ENCODE measurements at regions not wholly inside any gene's neighbourhood (a gene's known extent, or its start where the extent isn't known, plus 50 kb on each side); places are given as distances from the start of the nearest gene placed in this dataset.

DNA sequence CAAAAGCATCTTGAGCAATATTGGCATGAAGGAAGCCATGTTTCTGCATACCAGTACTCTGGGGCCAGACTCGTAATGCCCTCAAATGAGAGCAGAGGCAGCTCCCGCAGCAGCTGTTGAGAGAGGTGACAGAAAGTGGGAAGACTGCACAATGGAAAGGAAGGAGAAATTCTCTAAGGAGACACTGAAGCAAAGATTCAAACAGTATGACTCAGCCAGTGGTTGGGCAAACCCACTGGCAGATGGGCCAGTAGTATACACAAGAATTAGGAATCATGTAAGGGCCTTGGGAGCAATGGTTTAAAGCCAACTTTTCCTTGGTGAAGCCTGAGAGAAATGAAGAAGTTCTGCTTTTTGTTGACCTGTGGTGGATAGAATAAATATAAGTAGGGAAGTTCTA, 2092.7 kb upstream of the PIK3C3 start:
- DNase-seq (no peak), ATAC-seq (replicated peaks) (no peak)
- no peaks in the 10 kb centered on the region for H3K4me1 Mint-ChIP-seq (ENCODE audit: low read depth in 2 of 2)
- H3K36me3 Mint-ChIP-seq (ENCODE audit: insufficient read depth), result no peaks in the 10 kb centered on the region
- H3K4me3 Mint-ChIP-seq, result no peak overlapping the region
- no peaks in the 10 kb centered on the region for H3K27me3 Mint-ChIP-seq
- H3K27ac Mint-ChIP-seq, result no peak overlapping the region
- peaks cover 0 to 14% of the 10 kb centered on the region in 2 donors for H3K9me3 Mint-ChIP-seq

DNA sequence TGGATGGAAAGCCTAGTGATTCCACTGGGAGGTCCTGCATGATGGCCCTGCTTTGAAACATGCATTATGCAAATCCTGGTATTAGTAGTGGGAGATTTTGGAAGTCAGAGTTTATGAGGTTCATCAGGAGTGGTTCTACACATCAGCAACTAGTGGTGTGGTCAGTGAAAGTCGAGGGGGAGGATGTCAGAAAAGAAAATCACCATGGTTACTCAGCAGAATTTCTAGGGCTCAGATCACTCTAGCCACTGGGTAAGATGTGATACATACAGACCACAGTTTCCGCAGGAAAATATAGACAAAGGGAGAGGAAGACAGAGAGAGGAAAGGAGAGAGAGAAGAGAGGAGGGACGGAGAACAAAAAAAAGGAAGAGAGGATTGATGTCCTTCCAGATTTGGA, 2100.7 kb upstream of the PIK3C3 start:
- peaks cover 8 to 10% of the 10 kb centered on the region in 2 donors for H3K9me3 Mint-ChIP-seq
- H3K27me3 Mint-ChIP-seq, result no peaks in the 10 kb centered on the region
- no peaks in the 10 kb centered on the region for H3K4me1 Mint-ChIP-seq (ENCODE audit: low read depth in 2 of 2)
- H3K36me3 Mint-ChIP-seq (ENCODE audit: insufficient read depth), result no peaks in the 10 kb centered on the region
- H3K4me3 Mint-ChIP-seq, result no peak overlapping the region
- H3K27ac Mint-ChIP-seq, result no peak overlapping the region
- no peak for DNase-seq
- no peak for ATAC-seq (replicated peaks)

DNA sequence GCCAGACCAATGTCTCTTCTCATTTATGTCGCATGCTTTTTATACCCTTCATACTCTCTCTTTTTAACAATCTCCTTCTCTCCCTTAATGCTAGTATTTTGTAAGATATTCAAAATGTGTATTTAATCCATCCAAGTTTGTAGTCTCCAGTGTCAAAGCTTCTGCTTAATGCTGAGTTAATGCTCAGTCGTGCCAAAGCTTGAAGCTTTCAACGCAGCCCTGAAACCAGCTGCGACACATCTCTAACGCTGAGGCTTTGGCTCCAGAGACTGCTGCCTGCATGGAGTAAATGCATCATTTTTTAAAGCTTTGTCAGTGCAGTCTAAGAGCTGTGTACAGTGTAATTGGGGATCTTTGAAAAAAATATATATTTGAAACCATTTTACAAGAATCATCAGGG, 2108.8 kb upstream of the PIK3C3 start:
- no peaks in the 10 kb centered on the region for H3K36me3 Mint-ChIP-seq (ENCODE audit: insufficient read depth)
- DNase-seq (no peak), ATAC-seq (replicated peaks) (no peak)
- no peaks in the 10 kb centered on the region for H3K4me1 Mint-ChIP-seq (ENCODE audit: low read depth in 2 of 2)
- H3K27ac Mint-ChIP-seq, result no peak overlapping the region
- H3K27me3 Mint-ChIP-seq, result peaks cover 0 to 7% of the 10 kb centered on the region in 2 donors
- H3K4me3 Mint-ChIP-seq, result no peak overlapping the region
- peaks cover 14% of the 10 kb centered on the region in 2 donors for H3K9me3 Mint-ChIP-seq

DNA sequence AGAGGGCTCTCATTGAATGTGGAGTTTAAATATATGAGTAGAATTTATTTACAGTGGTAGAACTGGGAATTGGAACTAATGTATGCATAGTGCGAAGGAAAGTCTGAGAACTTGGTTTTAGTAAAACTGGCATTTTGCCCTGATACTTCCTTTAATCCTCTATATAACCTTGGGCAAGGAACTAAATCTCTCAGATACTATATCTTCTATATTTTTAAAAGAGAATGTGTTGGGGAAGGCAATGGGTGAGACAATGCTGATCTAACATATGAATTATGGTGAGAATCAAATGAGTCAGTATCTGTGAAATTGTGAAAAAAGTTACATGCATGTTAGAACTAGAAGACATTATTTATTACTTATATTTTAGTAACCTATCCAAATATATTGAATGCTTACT, 2109.4 kb upstream of the PIK3C3 start:
- no peak overlapping the region for H3K27ac Mint-ChIP-seq
- peaks cover 14 to 16% of the 10 kb centered on the region in 2 donors for H3K9me3 Mint-ChIP-seq
- H3K27me3 Mint-ChIP-seq, result peaks cover 0 to 8% of the 10 kb centered on the region in 2 donors
- ATAC-seq (replicated peaks) (no peak), DNase-seq (no peak)
- no peaks in the 10 kb centered on the region for H3K4me1 Mint-ChIP-seq (ENCODE audit: low read depth in 2 of 2)
- H3K36me3 Mint-ChIP-seq (ENCODE audit: insufficient read depth), result no peaks in the 10 kb centered on the region
- no peak overlapping the region for H3K4me3 Mint-ChIP-seq

DNA sequence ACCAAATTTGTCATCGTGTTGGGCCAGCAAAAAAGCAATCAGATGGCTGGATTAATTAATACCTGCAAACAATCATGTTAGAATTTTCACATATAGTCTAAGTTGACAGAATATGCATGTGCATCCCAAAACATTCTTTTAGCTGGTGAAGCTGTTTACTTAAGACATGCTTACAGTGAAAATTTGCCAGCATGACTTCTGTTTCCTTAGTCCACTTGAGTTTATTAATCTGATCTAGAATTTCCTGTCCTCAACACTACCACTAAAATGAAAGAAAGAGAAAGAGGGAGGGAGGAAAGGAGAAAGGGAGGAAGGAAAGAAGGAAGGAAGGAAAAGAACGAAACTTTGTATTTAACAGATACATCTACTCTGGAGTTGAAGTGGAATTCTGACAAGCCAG, 2109.9 kb upstream of the PIK3C3 start:
- H3K4me1 Mint-ChIP-seq (ENCODE audit: low read depth in 2 of 2), result no peaks in the 10 kb centered on the region

DNA sequence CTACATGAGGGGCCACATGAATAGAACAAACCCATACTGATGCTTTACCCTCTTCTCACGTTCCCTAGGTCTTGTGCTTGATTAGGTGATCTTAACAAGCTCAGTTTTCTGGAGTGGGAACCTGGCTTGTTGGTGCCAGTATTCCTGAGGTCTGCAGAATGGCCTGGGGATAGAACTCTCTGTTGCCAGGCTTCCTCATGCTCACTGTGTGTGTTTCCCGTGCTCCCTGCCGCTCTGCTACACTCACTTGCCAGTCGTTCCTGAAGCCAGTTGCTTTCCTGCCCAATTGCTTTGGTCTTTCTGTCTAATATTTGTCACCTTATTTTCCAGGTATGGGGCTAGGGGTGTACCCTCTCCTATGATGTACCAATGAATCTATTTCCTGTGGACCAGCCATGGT, 2111.5 kb upstream of the PIK3C3 start:
- Mint-ChIP-seq H3K27ac (no peak overlapping the region), H3K27me3 (peaks cover 0 to 8% of the 10 kb centered on the region in 2 donors), H3K9me3 (peaks cover 16 to 18% of the 10 kb centered on the region in 2 donors), H3K4me1 (ENCODE audit: low read depth in 2 of 2) (no peaks in the 10 kb centered on the region), H3K36me3 (ENCODE audit: insufficient read depth) (no peaks in the 10 kb centered on the region), H3K4me3 (no peak overlapping the region)
- no peak for ATAC-seq (replicated peaks)
- DNase-seq, result no peak

More for the DNA sequence above, 2109.9 kb upstream of the PIK3C3 start:
- ATAC-seq (replicated peaks) (no peak), DNase-seq (no peak)
- H3K27ac Mint-ChIP-seq, result no peak overlapping the region
- no peak overlapping the region for H3K4me3 Mint-ChIP-seq
- peaks cover 0 to 8% of the 10 kb centered on the region in 2 donors for H3K27me3 Mint-ChIP-seq
- peaks cover 12 to 14% of the 10 kb centered on the region in 2 donors for H3K9me3 Mint-ChIP-seq
- no peaks in the 10 kb centered on the region for H3K36me3 Mint-ChIP-seq (ENCODE audit: insufficient read depth)

DNA sequence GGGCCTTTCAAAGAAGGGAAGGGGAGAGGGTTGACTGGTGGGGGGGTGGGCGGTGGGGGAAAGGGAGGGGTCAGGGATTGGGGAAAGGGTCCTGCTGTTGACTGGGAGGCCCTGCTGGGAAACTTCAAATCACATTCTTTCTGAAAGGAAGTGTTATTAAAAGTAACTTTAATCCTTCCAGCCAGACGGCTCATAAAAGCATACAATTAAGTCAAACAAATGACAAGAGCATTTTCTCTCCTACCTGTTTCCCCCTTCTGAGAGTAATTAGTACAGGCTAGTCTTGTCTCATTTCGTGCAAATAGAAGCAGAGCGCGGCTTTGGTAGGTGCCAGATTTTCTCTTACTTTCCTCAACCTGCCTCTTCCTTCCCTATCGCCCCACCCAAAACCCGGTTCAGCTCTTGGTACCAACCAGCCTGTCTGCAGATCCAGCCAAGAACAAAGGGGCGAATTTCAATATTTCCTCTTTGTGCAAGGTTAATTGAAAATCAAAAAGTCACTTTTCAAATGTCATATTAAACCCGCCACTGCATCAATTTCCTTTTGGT, 2112.6 kb upstream of the PIK3C3 start:
- ATAC-seq (replicated peaks) (no peak), DNase-seq (no peak)
- Mint-ChIP-seq H3K4me1 (ENCODE audit: low read depth in 2 of 2) (no peaks in the 10 kb centered on the region), H3K36me3 (ENCODE audit: insufficient read depth) (no peaks in the 10 kb centered on the region), H3K4me3 (no peak overlapping the region), H3K27me3 (peaks cover 0 to 8% of the 10 kb centered on the region in 2 donors), H3K27ac (no peak overlapping the region), H3K9me3 (peaks cover 16 to 19% of the 10 kb centered on the region in 2 donors)

DNA sequence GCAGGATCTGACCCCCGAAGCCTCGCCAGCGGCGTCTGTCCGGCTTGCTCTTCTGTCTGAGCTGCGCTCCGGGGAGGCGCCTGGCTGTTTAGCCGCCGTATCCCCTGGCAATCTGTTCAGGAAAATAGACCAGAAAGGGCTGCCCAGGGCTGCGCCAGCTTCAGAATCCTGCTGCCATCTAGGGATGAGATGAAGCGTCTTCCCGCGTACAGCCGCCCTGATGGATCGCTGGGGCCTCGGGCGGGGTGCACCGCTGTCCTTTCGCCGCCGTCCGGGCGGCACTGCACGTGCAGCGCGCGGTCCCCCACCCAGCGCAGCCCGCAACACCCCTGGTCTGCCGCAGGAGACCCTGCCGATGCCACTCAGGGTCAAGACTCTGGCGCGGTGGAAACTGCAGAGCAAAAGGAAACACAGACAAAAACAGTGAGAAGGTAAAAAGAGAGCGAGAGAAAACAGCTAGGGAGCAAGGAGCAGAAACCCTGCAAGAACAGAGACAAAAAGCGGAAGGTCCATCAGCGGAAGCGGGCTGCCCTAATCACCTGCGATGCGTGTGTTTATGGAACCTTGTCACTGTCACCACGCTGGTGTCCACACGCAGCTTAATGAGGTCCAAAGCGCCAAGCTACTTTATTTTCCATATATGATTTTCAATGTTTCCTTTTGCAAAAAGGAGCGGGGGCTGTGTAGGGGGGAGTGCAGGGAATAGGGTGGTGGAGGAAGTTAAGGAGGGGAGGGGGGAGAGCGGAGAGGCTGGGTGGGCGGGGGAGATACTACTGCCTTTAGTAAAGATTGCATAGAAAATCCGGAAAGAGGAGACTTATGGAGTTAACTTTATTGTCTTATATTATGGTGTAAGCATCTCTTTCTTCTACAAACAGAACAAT, 2113.3 kb upstream of the PIK3C3 start:
- no peaks in the 10 kb centered on the region for H3K4me1 Mint-ChIP-seq (ENCODE audit: low read depth in 2 of 2)
- H3K27me3 Mint-ChIP-seq, result peaks cover 0 to 8% of the 10 kb centered on the region in 2 donors
- H3K9me3 Mint-ChIP-seq, result peaks cover 16 to 19% of the 10 kb centered on the region in 2 donors
- no peaks in the 10 kb centered on the region for H3K36me3 Mint-ChIP-seq (ENCODE audit: insufficient read depth)
- DNase-seq, result no peak
- H3K27ac Mint-ChIP-seq, result no peak overlapping the region
- no peak for ATAC-seq (replicated peaks)
- no peak overlapping the region for H3K4me3 Mint-ChIP-seq

DNA sequence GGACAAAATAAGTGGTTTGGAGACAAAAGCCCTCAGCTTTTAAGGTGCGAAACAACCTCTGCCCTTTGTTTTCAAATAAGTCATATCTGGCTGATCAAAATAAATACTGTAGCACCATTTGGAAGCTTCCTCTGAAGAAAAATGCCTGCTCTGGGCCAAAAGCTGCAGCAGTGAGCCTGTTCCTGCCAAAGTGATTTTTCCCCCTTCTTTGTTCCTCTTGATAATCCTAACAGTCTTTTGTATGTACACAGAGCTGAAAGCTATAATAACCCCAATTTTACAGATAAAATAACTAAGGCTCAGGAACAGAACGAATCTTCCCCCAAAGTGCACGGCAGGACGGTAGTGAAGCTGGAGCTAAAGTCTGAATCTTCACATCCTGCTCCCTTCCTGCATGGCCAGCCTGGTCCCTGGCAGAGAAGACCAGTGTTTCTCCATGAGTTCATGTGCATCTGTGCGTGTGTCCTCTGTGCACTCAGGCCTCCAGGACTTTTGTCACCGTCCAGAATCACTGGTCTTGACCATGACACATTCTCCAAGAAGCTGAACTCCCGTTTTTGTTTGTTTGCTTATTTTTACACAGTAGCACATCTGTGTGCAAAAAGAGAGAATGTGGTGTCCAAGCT, 2114.1 kb upstream of the PIK3C3 start:
- no peak overlapping the region for H3K27ac Mint-ChIP-seq
- H3K9me3 Mint-ChIP-seq, result peaks cover 16 to 19% of the 10 kb centered on the region in 2 donors
- ATAC-seq (replicated peaks) (no peak), DNase-seq (no peak)
- H3K27me3 Mint-ChIP-seq, result peaks cover 0 to 8% of the 10 kb centered on the region in 2 donors
- H3K36me3 Mint-ChIP-seq (ENCODE audit: insufficient read depth), result no peaks in the 10 kb centered on the region
- H3K4me3 Mint-ChIP-seq, result no peak overlapping the region
- no peaks in the 10 kb centered on the region for H3K4me1 Mint-ChIP-seq (ENCODE audit: low read depth in 2 of 2)

DNA sequence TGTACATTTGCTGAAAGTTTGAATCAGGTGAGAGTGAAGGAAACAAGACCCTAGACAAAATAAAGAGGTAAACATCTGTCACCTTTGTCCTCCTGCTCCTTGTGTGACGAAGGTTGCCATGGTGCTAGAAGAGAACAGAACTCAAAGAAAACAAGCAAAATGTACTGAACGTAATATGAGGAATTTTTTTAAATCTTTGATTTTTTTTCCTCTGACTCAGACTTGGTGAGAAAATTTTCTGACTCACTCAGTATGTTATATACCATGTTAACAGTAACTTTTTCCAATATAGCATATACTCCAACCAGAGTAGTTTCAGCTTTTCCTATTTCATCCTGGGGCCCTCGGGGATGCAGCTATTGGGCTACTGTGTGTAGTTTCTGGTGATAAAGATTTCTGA, 2114.6 kb upstream of the PIK3C3 start:
- DNase-seq, result no peak
- Mint-ChIP-seq H3K9me3 (peaks cover 16 to 23% of the 10 kb centered on the region in 2 donors), H3K27ac (no peak overlapping the region), H3K36me3 (ENCODE audit: insufficient read depth) (no peaks in the 10 kb centered on the region), H3K27me3 (peaks cover 0 to 8% of the 10 kb centered on the region in 2 donors), H3K4me3 (no peak overlapping the region), H3K4me1 (ENCODE audit: low read depth in 2 of 2) (no peaks in the 10 kb centered on the region)
- no peak for ATAC-seq (replicated peaks)

DNA sequence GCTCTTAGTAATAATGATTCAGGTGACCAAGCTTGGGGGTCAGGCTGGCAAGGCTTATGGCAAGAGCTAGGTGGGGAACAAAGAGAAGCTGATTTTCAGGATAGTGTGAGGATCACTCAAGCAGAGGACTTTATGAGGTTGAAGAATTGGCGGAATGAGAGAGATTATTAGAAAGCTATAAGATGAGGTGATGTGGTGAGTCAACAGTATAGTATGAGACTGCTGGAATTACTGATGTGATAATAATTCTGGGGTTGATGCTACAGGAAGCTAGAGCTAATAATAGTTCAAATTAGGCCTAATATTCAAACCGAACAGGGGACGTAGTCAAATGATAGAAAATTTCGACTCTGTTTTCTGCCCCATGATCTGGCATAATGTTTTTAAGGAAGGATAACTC, 2115.3 kb upstream of the PIK3C3 start:
- Mint-ChIP-seq H3K27ac (no peak overlapping the region), H3K27me3 (peaks cover 0 to 8% of the 10 kb centered on the region in 2 donors), H3K36me3 (ENCODE audit: insufficient read depth) (no peaks in the 10 kb centered on the region), H3K9me3 (peaks cover 16 to 21% of the 10 kb centered on the region in 2 donors), H3K4me1 (ENCODE audit: low read depth in 2 of 2) (no peaks in the 10 kb centered on the region), H3K4me3 (no peak overlapping the region)
- no peak for DNase-seq
- no peak for ATAC-seq (replicated peaks)

DNA sequence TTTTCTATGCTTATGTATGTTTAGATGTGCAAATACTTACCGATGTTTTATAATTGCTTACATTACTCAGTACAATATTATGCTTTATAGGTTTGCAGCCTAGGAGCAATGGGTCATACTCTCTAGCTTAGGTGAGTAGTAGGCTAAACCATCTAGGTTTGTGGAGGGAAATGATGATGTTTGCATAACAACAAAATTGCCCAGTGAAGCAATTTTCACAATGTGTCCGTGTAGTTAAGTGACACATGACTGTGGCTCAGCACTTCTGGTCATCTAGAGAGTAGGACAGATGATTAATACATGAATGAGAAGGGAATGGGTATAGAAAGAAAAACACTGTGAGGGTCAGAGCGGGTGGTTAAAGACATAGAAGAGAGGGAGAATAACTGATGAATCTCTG, 2116.2 kb upstream of the PIK3C3 start:
- no peaks in the 10 kb centered on the region for H3K4me1 Mint-ChIP-seq (ENCODE audit: low read depth in 2 of 2)

DNA sequence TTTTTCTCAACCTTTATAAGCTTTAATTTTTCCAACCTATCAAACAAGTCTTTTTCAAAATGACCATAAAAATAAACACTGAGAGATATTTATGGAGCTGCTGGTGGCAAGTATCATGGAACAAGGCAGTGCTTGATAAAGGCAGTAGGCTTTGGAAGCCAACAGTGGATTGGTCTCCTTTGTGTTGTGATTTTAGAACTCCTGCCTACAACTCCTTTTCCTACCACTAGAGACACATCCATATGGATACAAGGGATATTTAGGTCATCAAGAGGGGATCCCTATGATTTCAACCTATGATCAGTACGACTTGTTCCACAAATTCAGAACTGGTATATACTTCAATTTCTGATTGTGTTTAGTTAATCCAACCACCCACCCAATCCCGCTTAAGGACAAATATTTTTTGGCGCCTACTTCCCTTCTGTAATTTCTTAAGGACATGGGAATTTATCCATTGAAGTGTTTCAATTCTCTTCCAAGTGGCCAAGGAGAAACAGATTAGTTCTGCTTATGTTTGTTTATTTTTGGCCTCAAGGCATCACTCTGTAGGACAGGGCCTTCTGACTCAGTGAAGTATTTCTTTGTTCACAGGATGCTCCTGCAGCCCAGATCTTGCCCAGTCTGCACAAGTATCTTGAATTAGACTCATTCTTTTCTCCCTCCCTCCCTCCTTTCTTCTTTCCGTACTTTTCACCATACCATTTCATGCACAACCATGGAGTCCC, 2119.6 kb upstream of the PIK3C3 start:
- ATAC-seq (replicated peaks) (no peak), DNase-seq (no peak)
- Mint-ChIP-seq H3K36me3 (ENCODE audit: insufficient read depth) (no peaks in the 10 kb centered on the region), H3K27ac (no peak overlapping the region), H3K27me3 (no peaks in the 10 kb centered on the region), H3K9me3 (peaks cover 9 to 16% of the 10 kb centered on the region in 2 donors), H3K4me1 (ENCODE audit: low read depth in 2 of 2) (no peaks in the 10 kb centered on the region), H3K4me3 (no peak overlapping the region)

More for the DNA sequence above, 2116.2 kb upstream of the PIK3C3 start:
- ATAC-seq (replicated peaks), result no peak
- Mint-ChIP-seq H3K4me3 (no peak overlapping the region), H3K36me3 (ENCODE audit: insufficient read depth) (no peaks in the 10 kb centered on the region), H3K9me3 (peaks cover 14 to 21% of the 10 kb centered on the region in 2 donors), H3K27me3 (peaks cover 0 to 8% of the 10 kb centered on the region in 2 donors), H3K27ac (no peak overlapping the region)
- no peak for DNase-seq
